HG02970 (cell line): ENCODE measurements at regions not wholly inside any gene's neighbourhood (a gene's known extent, or its start where the extent isn't known, plus 50 kb on each side); places are given as distances from the start of the nearest gene placed in this dataset.
"Not testable (repeated sequence)": the region's sequence is repeated elsewhere in the genome, so short reads cannot be mapped to it uniquely, and the experiment has no call there.

Source experiments
- ATAC-seq: cut with Tn5 transposase; IDR thresholded peaks from one replicate; pipeline ENCODE4 v1.9.1; 2021; ENCODE audit warnings: mild to moderate bottlenecking, moderate library complexity, moderate number of reproducible peaks; ENCODE audit not compliant: unreplicated experiment, low FRiP score

DNA sequence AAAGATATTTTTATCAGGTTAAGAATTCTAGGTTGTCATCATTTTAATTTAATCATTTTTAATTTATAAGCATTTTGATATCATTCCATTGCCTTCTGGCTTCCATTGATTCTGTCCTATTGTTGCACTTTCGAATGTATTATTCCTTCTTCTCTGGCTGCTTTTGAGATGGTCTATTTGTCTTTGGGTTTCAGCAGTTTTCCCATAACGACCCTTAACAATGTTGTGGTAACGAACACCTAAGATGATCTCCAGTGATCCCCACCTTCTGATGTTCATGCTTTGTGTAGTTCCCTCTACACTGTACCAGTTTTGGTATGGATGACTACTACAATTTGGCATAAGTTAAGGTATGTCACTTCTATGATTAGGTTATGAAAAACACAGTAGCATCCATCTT lies 59.9 kb downstream of the MINAR1 start:
- no peak for ATAC-seq

DNA sequence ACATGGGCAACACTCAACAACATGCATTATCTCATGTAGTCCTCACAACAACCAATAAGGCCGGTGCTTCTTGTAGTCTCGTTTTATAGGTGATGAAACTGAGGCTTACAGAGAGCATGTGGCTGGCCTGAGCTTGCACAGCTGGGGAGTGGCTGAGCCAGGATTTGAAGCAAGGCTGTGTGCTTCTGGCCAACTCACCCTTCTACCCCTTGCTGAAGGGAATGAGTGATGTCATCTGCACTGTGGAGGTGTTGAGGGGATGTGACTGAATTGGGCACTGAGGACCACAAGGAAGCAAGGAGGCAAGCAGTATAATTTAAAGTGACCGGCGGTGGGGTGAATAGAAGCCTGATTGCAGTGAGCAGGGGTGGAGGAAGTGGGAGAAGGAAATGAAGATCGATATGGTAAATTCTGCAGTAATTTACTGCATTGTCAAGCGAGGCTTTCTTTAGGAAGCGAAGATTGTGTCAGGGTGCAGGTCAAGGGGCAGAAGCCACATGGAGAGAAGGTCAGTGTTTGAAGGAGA lies 62.3 kb downstream of the MINAR1 start:
- ATAC-seq, result no peak

DNA sequence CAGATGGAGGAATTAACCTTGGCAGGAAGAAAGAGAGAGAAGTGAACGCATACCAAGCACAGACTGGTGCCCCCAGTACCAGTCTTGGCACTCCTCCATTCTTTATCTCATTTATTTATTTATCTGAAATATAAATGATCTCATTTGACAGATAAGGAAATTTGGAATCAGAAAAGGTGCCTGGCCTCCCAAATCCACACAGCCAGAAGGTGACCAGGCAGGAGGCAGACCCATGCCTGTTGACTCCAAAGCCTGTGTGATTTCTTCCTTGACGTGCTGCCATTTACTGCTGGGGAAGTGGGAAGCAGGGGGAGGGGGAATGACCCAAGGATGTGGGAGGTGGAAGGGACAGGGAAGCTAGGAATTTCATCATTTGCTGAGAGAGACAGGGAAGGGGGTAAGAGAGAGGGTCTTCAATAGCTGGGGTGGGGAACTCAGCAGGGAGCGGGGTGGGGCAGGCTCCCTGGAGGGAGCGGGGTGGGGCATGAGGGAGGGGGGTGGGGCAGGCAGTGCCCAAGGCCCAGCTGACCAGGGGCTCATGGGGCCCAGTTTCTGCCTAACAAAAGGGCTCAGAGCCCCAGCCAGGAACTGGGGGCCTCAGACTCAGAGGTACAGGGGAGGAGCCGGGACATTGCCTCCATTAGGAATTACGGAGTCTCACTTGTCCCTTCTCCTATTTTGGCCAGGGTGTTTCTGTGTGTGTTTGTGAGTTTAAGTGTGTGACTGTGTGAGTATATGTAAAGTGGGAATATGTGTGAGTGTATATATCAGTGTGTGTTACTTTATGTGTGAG lies 63.0 kb downstream of the MINAR1 start:
- ATAC-seq, result no peak

DNA sequence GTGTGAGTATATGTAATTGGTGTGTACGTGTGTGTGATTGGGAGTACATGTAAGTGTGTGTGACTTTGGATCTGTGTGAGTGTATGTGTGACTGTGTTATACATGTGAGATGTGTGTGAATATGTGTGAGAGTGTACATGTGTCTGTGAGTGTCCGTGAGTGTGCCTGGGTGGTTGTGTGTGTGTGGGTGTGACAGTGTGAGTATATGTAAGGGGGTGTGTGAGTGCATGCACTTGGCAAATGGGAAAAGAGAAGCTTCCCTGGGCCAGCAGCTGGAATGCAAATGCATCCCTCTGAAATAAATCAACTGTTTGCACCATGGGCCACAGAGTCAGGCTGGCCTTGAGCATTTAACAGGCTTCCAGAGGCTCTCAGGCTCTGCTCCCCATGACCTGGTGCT lies 63.6 kb downstream of the MINAR1 start:
- no peak for ATAC-seq

DNA sequence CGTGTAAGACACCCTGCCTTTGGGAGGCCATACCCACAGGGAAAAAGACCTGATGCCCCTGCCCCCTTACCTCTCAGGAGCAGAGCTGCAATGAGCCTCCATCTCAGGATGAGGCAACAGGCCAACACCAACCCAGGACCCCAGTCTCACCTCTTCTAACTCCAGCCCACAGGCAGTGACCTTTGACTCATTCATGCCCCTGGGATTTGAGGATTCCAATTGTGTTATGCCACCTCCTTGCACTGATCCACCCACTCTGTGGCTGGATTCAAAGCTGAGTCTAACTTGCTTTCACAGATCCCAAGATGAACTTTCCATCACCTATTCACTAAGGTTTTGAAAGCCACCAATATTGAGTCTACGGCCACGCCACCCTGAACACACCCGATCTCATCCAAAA lies 64.7 kb downstream of the MINAR1 start:
- no peak for ATAC-seq

DNA sequence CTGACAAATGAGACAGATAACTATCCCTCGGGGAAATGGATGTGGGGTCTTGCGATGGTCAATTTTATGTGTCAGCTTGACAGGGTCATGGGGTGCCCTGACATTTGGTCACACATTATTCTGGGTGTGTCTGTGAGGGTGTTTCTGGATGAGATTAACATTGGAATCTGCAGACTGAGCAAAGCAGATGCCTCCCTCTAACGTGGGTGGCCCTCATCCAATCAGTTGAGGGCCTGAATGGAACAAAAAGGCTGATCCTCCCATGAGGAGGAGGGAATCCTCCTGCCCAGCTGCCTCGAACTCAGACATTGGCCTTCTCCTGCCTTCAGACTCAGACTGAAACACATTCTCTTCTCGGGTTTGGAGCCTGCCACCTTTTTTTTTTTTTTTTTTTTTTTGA lies 69.0 kb downstream of the MINAR1 start:
- ATAC-seq, result no peak

DNA sequence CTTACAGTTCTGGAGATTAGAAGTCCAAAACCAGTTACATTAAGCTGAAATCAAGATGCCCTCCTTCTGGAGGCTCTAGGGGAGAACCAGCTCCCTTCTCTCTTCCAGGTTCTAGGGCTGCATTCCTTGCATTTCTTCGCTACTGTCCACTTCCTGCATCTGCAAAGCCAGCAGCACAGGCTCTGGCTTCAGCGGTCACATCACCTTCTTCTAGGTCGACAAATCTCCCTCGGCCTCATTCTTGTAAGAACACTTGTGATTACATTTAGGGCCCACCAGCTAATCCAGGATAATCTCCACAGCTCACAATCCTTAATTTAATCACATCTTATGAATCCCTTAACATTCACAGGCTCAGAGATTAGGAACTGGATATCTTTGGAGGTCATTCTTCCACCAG lies 73.8 kb downstream of the MINAR1 start:
- ATAC-seq, result no peak

DNA sequence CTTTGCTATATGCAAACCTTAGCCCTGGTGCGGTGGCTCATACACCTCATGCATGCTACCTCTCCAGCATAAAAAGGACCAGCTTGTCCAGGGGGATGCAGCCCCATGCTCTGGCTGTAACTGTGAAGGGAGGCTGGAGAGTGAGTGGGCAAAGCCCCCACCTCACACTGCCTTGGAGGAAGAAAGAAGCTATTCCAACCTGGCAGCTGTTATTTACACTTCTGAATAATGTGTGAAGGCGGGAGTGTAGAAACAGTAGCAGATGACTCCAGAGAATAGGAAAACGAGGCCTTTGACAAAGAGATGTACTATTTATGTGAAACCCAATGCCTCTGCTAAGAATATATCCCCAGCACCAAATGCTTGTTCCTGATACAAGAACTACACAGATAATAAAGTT lies 80.7 kb downstream of the MINAR1 start:
- ATAC-seq, result not testable (repeated sequence)

DNA sequence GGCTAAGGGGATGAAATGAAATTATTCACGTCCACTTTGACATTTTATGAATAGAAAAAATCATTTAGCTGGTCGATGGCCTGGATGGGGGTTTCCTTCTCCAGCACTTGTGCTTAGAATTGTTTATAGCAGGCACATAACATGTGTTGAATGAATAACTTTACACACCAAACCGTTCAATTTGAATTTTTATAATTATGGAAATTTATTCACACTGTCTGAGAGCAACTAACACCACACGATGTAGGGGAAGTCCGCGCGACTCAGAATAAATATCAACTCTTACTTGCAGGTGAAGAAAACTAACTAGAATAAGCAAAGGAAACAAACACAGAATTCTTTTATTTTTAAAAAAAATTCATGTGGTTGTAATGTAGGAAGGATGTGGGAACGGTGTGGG lies 81.3 kb downstream of the MINAR1 start:
- ATAC-seq, result no peak

DNA sequence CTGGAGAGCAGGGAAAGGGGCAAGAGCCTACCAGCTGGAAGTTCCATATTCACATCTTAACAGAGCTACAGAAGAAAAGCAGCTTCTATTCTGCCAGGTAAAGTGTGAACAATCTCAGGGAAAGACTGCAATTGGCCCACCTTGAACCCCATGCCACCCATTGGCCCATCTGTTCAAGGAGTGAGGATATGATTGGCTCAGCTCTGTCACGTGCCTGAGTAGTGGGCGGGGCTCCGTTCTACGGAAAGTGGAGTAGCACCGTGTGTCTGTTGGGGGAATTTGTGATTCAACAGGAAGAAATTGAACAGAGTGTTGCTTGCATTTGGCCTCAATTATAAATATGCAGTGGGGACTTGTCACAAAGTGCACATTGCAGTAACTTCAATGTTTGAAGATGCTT lies 81.8 kb downstream of the MINAR1 start:
- ATAC-seq, result no peak

DNA sequence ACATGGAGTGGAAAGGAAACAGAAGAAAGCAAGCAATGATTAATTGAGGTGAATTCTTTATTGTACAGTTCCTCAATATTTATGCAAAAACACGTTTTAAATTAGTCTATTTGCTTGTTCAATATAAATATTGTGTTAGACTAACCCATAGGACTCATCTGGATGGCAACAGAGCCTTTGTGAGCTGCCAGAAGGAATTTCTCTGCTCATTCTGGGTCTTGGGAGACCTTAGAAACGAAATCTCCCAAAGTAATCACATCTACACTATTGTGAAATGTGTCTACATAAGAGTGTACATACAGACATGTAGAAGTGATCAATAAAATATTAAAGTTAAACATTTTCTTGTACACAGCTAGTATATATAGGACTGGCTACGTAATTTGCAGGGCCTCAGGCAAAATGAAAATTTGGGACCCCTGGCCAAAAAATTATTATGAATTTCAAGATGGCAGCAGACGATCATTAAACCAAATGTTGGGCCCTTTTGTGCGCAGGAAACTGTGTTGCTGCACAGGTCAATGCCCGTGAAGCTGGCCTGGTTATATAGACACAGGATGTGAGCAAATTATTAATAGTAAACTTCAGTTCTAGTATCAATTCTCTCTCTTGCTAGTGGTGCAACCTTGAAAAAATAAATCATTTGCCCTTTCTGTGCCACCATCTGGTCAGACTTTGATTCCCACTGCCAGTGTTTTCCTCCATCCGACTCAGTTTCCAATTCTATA lies 83.3 kb downstream of the MINAR1 start:
- ATAC-seq, result no peak

DNA sequence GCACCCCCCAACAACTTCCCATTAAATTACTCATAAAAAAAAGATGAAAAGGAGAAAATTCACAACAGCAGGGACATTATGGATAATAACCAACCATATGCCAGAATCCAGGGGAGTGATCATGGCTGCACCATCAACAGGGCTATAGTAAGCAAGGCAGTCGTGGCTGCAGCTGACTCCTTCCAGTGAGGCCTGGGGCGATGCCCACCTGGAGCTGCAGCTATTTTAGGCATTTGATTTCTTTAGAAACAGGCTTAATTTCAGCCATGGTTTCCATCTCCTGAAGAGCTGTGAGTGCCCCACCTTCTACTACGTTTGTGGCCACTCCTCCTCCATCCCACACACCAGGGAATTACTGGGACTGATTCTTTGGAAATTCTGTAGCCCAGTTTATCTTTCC lies 84.0 kb downstream of the MINAR1 start:
- no peak for ATAC-seq

DNA sequence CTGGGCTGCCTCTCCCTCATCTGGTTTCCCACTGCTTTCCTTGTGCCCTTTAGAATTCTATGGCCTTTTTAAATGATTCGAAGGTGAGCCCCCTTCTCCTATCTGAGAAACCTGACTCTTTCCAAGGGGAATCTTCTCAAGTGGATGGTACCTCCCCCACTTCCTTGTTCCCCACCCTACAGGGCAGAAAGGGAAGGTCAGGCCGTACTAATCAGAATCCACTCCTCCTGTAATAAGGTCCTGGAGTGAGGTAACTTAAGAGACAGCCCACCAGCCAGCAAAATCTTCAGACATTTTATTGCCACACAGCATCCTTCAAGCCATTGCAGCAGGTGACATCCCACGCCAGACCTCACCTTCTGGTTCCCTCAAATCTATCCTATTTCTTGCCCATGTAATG lies 84.5 kb downstream of the MINAR1 start:
- ATAC-seq, result no peak

DNA sequence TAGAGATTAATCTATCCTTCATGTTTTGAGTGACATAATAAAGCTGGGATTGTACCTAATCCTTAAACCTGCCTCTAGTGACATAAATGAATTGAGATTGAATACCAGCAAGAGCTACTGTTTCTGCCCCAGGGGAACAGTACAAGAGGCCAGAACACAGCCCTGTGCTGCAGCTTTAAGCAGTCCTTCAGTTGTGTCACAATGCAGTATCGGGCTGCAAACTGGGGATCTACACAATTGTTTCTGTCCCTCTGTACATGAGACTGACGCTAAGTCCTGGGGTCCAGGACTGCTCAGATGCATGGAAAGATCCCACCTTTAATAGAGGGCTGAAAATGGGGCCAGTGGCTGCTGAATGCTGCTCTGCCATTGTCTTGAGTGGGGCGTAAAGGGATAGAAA lies 87.5 kb downstream of the MINAR1 start:
- no peak for ATAC-seq

DNA sequence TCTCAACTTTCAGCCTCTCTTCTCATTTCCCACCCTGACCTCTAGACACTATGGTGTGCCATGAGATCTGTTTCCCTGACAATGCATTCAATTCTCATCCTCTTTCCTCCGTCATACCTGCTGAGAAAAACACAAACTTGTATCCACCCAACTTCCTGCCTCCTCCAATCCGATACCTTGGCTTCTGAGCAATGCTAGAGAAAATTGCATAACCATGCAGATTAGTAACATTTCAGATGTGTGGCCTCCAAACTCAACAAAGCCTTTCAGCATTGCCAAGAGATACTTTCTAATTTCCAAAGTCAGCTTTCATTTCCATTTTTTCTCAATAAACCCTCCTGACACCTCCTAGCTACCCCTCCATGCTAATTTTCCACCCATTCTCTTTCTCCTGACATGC lies 88.5 kb downstream of the MINAR1 start:
- ATAC-seq, result no peak

DNA sequence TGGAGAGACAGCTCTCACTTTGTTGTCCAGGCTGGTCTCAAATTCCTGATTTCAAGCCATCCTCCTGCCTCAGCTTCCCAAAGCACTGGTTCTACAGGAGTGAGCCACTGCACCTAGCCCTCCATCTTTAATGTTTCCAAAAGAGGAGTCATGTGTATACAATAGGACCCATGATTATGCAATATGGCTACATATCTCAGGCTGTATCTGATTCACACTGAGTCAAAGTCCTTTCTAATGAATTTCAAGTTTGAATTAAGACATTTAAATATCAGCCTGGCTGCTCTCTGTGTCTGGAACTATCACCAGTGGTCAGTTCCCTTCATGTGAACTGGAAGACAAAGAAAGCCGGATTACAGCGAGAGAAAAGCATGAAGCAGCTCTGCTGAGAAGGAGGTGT lies 90.5 kb downstream of the MINAR1 start:
- ATAC-seq, result no peak

DNA sequence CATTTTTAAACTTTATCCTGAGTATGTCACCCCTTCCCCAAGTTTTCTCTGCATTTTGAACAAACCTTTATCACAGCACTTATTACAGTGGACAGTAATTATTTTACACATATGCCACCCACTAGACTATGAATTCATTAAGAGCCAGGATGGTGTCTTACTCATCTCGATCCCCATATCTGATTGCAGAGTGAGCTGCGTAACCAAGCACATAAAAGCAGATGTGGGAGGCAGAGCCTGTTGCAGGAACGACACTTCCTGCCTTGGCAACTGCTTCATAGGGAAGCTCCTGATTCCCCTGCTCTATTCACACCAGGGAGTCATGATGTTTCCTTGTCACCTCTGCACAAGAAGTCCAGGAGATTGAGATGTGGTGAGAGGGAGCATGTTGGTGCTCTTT lies 91.1 kb downstream of the MINAR1 start:
- ATAC-seq, result no peak

DNA sequence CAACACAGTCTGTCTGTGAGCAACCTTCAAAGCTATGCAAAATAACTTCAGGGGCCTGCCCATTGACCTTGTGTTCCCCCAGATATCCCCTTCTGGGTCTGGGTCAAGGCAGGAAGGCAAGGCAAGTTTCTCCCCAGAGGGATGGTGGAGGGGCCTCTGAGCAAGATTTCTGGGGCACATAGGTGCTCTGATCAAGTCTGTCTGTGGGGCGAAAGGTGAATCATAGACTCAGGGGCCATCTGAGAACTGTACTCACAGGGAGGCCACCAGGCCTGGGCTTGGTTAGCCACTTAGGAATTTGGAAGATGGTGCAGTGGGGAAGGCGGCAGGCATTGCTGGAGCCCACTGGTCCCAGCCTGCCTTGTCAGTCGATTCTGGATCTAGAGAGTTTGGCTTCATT lies 92.4 kb downstream of the MINAR1 start:
- no peak for ATAC-seq

DNA sequence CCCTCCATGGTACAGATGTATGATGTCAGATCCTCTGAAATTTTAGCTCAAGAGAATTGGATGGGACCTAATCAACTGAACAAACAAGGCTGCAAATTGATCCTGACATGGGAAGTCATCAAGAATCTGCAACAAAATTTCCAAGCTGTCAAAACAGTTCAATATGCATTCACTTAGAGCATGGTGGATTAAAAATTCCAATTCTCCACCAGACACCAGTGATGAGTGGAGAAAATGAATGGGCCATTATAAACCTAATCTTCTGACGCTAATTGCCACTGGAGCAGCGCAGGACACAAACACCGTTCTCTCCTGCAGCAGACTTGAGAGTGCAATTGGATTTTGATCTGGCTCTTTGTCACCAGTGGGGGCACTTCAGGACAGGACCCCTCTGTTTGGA lies 94.2 kb downstream of the MINAR1 start:
- ATAC-seq, result no peak

DNA sequence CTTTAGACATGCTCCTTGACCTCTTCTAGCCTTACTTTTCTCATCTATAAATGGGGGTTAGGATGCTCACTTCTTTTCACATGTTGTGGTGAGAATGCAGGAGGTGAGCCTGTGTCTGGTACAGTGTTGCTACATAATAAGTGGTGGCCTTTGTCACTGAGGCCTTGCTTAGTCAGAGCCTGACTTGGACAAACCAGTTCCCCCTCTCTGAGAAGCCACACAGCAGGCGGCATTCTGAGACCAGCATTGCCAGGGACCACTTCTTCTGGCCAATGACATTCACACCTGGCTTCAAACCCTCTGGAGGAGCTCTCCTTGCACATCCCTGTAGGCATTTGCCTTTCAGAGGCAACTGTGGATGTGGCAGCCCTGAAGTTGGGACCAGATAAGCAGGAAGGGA lies 95.7 kb downstream of the MINAR1 start:
- ATAC-seq, result no peak

DNA sequence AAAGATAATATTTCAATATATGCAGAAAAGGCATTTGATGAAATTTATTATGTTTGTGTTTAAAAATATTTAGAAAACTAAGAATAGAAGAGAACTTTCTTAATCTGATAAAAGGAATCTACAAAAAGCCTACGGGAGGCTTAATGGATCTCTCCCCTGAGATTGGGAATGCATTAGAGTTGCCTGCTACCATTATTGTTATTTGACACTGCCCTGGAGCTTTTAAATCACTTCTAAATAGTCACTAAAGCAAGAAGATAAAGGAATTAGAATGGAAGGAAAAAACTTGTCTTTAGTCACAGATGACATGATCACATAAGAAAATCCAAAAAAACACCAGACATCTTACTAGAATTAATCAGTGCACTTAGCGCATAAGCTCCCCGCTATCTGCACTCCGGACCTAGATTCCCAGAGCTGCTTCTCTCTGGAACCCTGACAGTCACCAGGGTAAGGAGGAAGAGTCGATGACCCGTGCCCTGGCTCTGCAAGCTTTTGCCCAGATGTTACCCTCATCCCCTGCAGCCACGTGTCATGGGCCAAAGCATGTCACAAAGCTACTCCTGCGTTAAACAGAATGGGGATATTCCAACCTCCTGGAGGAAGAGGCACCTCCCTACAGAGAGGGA lies 97.1 kb downstream of the MINAR1 start:
- no peak for ATAC-seq

DNA sequence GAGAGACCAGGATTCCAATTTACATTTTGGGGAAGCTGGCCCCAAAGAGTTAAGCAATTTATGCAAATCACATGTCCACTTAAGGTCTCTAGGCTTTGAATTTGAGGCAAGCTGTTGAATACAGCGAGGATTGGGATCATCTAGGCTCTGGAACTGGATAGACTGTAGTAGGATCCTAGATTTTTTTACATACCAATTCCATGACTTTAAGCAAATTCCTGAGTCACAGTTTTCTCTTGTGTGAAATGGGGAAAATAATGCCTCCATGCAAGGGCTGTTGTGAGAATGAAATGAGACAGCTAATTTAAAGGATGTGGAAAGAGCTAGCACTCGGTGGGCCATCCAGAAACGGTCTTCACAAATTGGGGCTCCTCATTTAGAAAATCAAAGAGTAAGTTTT lies 103.4 kb downstream of the MINAR1 start:
- no peak for ATAC-seq
